NCI-H2227 (cell line): ENCODE measurements at regions not wholly inside any gene's neighbourhood (a gene's known extent, or its start where the extent isn't known, plus 50 kb on each side); places are given as distances from the start of the nearest gene placed in this dataset.

Experiments
- DNase-seq: peaks from one replicate; lab custom pipeline; 2025; ENCODE audit not compliant: unreplicated experiment; lab: John Stamatoyannopoulos, UW

DNA sequence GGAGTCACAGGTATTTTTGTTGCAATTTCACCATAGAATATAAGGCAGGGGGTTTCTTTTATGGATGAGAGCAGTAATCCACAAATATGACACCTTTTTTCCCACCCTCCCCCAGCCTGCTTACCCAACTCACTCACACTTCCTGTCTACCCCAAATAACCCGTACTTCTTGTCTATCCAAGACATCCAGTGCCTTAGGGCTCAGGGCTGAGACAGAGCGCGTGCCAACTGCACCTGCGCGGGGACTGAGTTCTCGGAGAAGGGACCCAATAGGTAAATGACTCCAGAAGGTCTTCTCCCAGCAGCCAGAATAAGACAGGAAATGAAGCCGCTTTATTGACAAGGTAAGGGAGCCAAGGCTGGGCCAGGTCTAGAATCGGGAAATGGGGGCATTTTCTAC, 369.1 kb downstream of the SIPA1L2 start:
- no peak for DNase-seq

DNA sequence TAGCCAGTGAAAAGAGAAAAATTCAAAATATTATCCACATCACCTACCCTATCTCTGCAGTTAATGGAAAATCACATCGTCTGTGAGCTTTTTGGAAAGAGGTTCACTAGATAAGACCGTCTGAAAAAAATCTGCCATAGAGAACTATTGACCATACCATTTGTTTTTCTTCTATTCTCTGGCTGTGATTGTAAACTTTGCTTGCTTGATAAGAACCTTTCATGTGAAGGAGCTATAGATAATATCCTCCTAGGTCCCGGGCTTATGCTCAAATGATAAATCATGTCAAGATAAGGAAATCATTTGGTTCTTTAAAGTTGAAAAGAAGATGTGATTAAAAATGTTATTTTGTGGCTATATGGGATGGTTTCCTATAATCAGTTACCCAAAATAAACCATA, 369.9 kb downstream of the SIPA1L2 start:
- DNase-seq, result no peak

DNA sequence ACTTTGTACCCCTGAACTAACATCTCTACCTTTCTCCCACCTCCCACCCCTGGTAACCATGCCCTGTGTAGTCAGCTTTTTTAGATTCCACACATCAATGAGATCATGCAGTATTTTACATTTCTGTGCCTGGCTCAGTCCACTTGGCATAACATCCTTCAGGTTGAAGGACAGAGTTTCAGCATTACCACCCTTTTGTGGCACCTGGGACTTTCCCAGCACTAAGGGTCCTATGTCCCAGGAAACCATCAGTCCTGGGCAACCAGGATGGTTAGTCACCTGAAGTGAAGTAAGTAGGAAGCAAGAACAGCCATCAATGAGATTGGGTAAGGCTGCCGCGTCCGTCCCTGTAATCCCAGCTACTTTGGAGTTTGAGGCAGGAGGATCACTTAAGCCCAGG, 370.6 kb downstream of the SIPA1L2 start:
- no peak for DNase-seq

DNA sequence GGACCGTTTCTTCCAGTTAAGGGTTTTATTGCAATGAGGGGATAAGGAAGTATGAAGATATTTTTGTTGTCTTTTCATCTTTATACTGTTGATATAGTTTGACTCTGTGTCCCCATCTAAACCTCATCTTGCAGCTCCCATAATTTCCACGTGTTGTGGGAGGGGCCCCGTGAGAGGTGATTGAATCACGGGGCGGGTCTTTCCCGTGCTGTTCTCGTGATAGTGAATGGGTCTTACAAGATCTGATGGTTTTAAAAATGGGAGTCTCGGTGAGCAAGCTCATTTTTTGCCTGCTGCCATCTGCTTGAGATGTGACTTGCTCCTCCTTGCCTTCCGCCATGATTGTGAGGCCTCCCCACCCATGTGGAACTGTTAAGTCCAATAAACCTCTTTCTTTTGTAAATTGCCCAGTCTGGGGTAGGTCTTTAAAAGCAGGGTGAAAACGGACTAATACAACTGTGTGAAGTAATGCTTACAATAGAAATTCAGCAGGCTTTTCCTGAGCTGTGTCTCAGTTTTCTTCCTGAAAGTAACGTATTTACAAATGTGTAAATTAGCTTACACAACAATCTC, 377.3 kb downstream of the SIPA1L2 start:
- peak; percentile 3 for DNase-seq

DNA sequence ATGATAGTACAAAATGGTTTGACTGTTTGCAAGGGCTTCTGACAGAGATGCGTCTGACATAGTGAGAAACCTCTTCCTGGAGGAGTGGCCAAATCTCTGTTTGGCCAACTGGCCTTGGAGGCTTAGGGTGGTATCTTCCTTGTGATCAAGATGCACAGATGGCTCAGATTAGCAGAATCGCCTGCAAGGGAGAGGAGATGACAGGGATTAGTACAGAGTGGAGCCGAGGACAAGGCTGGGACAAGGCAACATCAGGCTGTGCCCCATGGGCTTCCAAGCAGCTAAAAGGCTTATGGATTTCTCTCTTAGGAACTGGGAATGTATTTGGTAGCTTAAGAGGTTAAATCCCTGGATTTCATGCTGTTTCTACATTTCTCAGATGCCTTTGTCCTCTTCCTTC, 379.1 kb downstream of the SIPA1L2 start:
- DNase-seq, result no peak

DNA sequence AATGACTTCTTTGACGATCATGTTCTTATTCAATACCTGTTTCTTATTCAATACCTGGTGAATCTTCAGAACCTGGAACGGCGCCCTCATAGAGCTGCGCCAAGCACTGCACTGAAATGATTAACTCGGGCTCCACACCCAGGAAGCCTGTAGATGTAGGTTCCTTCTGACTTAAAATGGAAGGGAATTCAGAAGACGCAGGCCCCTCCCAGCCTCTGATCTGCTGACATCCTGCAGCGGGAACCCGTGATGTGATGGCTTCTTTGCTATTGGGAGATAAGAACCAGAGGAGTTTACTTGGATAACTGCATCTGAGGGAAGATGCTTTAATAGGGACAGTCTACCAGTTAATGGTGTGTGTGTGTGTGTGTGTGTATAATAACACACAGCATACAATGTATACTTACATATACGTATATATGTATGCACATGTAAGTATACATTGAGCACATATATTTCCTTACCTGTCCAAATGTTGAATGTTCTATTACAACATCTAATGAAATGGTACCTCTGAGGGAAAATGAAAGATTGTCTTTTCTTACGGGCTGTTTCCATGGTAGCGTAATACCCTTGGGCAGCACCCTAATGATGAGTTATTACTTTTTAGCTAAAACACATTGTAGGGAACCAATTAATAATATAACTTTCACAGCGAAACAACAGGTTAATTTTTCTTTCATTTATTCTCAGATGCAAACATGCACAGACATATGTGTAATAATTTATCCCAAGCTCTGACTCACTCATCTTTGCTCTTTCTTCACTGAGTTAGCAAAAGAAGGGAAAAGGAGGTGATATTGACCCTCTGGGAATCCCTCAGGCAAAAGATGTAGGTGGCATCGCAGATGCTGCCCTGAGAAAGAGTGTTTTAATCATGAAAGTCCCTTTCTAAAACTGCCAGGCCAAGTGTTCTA, 379.8 kb downstream of the SIPA1L2 start:
- DNase-seq, result no peak

DNA sequence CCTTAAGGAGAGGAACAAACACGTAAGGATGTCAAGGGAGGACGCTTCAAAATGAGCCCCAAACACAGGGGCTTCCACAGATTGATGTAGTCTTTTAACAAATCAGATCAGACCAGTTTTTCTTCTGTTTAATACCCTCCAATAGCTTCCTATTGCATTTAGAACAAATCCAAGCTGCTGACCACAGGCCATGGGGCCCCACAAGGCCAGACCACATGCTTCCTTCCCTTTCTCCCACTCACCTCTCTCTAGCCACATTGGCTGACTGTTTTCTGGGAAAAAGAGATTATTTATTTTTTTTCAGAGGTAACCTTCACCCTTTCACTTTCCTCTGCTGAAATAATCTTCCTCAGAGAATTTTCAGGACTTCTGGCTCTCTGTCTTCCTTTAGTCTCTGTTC, 380.6 kb downstream of the SIPA1L2 start:
- no peak for DNase-seq

DNA sequence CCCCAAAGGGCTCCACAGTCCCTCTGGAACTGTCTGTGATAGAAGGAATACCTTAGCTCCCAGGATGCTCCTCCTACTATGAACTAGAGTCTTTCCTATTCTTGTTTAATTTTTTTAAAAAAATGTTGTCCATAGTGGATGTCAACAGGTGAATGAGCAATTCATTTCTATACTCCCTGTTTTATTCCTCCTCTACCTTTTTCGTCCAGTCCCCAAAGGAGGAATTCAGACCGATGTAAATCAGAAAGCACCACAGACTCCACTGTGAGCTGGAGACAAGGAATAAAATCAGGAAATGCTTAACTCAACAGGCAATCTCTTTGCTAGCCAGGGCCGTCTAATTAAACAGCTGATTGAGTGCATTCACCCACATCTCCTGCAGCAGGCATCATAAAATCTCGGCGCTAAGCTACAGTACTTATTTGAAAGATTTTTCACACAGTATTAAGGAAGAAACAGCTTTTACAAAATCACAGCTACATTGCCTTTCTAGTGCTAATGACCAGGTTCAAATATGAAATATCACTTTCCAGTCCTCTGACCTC, 381.6 kb downstream of the SIPA1L2 start:
- DNase-seq, result no peak

DNA sequence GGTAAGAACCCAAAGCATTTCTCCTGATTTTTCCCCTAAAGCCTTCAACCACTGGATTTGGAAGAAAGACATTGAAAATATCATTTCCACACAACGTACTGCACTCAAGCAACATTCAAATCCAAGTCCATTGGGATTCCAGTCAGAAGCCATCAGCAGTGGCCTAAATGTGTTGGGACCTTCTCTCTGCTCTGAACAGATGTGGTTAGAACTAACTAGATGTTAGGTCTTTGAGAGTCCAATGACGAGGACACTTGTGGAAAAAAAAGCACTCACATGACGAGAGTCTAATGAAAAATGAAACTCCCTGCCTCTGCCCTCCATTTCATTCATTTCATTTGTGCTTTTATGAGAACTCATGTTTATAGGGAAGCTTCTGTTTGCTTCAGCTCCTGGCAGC, 382.3 kb downstream of the SIPA1L2 start:
- DNase-seq, result no peak

DNA sequence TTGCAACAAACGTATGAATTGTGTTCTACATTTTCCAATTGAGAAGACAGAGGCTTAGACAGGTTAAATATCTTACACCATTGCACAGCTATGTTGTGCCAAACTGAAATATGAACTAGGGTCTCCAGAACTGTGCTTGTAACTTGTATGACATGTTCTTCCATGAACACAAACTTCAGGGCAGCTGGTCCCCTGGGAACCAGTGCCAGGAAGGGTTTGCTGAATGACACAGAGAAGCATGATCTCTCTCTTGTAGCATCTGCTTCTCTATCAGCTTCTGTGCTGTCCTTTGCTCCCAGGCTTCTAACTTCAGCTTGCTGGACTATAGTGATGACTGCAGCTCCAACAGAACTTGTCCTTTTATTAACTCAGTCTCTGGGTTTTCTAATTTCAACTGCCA, 385.5 kb downstream of the SIPA1L2 start:
- DNase-seq, result no peak

DNA sequence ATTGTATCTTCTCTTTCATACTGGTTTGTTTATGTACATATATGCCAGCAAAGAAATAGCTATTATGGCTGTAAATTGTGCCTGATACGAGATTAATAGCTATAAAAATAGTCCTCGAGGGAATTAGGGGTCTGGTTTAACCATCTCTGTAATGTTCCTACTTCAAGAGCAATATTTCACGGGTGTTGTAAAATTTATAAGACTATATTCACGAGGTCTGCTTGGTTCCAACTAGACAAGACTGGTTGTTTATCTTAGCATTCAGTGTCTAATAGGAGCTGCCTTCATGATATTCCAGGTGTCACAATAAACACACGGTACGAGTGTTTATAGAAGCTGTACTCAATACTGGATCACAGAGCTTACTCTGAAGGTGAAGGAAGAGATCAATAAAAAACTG, 389.9 kb downstream of the SIPA1L2 start:
- DNase-seq, result no peak

DNA sequence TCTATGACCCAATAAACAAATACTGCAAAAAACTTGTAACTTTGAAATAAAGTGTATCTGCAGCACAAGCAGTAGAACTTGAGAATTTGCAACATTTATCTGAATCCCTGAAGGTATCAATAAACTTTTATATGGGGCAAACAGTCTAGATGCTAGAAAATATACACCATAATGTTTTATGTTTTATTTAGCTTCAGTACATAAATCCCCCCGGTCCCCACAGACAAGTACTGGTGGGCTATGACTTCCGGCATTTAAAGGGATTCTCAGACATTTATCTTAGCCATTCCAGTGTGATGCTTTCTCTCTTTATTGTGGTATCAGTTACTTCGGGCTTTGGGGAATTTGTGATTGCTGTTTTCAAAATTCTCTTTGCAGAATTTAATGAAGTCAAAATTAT, 390.4 kb downstream of the SIPA1L2 start:
- DNase-seq, result no peak

DNA sequence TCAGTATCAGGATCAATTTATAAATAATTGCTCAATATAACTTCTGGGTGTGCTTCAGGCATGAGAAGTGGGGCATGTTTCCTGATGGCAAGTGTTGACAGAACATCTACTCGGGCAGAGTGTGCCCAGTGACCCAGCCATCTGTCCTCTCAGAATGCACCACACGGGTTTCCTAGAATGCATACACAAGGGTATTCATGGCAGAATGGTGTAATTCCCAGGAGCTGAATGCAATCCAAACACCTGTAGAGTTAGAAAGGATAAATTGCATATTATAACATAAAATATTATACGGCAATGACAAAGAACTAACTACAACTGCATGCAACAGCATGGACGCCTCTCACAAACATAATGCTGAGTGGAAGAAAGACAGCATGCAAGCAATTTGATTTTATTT, 391.9 kb downstream of the SIPA1L2 start:
- no peak for DNase-seq

DNA sequence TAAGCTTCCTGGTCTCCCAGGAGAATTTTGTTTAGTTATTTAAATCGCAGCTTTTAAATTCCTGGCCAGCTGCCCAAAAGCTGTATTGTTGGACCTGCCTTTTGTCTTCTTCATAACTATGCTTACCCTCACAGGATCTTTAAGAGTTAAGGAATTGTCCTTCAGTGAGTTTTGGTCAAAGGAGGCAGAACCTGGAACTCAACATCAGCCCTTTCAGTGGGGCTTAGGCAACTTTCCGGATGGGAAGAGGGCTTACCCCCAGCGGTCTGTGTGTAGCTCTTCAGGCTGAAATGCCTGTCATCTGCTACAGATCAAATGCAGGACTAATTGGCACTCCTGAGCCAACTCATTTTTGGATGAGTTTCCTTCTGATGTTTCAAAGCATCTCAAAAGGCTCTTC, 402.6 kb downstream of the SIPA1L2 start:
- peak; percentile 43 for DNase-seq

DNA sequence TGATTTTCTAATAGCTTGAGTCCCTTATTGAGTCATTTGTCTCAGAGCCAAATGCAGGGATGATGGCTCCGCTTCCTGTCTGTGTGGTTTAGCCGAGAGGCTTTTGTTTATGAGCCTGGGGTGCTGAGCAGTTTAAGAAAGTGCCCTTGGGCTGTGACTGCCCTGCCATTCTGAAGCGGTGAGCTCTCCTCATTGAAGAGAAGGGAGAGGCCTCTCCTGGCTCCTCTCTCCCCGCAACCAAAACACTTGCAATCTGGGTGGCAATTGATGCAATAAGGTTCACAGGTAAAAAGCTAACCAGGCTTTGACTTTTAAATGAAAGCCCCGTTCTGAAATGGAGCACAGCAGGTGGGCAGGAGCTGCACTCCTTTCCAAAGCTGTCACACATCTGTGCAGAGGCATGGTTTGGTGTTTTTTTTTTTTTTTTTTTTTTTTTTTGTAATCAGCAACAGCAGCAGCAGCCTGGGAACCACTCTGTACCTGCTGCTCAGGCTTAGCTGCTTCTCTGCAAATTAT, 403.7 kb downstream of the SIPA1L2 start:
- DNase-seq, result peak; percentile 41

DNA sequence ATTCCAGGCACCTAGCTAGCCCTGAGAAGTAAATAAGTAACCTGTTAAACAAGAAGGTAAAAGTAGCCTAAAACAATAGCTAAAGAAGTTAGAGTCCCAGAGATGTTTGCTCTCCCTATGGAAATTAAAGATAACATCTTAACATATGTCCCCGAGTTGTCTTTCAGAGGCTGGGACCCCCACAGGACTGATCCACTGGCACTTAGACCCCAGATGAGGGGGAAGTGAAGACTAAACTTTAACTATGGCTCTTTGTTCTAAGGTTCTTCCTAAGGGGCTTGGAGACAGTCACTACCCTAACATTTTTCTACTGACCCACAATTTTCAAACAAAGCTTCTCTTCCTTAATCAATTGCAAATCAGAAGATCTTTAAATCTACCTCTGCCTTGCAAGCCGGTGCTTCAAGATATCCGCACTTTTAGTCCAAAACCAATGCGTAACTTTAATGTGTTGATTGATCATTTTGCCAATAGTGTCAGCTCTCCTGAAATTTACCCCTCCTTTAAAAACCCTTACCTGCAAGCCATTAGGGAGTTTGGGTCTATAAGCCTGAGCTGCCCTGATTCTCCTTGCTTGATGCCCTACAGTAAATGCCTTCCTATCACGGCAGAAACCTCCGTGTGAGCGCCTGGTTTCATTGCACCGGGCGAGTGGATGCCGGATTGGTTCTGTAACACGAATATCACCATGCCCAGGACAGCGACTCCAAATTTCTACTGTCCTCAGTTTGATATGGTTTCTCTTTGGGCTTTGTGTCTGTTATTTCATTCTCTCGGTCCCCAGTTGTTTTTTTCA, 404.4 kb downstream of the SIPA1L2 start:
- no peak for DNase-seq

DNA sequence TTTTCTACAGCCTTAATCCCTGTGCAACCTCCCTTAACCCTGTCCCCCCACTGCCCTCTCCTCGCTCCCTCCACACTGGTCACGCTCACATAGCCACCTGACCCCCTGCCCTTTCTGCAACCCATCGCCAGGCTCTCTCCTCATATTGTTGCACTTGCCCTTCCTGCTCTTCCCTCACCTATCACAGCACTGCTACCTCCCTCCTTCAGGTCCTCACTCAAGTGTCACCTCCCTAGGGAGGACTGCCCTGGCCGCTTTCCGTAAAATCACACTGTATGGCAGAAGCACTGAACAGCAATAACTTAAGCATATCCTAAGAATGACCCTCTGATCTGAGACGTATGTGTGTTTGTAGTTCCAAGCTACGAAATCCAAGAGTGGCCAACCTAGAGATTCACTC, 406.0 kb downstream of the SIPA1L2 start:
- DNase-seq, result no peak

DNA sequence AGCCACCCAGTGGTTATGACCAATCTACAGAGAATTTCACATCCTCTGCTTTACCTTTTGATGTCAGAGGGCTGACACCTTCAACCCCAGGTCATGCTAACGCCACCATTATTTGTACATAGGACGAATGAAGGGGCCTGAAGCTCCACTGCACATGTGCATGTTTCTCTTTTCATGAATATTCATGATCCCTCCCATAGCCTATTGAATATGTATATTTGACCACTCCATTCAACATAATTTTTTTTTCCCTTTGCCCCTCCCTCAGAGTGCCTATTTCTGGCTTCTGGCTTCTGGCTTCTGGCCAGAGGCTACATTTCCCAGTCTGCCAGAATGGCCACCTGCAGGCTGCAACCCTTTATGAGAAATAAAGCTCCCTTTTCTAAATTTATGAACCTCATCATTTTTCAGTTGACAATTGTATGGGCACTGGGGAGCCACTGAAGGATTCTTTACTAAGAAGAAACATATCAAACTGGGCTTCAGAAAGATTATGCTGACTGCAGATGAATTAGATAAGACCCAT, 406.7 kb downstream of the SIPA1L2 start:
- DNase-seq, result no peak

DNA sequence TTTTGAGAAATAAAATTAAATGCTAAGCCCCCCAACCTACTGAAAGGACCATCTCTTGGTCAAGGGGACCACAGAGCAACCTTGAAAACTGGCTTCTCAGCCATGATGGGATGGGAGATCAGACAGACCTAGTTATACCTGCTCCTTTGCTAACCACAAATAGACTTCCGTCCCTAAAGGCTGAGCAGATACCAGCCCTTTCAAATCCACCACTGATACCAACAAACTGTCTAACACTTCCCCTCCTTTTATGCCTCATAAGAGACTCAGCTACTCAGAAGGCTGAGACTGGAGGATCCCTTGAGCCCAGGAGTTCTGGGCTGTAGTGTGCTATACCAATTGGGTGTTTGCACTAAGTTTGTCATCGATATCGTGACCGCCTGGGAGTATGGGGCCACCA, 407.3 kb downstream of the SIPA1L2 start:
- no peak for DNase-seq

DNA sequence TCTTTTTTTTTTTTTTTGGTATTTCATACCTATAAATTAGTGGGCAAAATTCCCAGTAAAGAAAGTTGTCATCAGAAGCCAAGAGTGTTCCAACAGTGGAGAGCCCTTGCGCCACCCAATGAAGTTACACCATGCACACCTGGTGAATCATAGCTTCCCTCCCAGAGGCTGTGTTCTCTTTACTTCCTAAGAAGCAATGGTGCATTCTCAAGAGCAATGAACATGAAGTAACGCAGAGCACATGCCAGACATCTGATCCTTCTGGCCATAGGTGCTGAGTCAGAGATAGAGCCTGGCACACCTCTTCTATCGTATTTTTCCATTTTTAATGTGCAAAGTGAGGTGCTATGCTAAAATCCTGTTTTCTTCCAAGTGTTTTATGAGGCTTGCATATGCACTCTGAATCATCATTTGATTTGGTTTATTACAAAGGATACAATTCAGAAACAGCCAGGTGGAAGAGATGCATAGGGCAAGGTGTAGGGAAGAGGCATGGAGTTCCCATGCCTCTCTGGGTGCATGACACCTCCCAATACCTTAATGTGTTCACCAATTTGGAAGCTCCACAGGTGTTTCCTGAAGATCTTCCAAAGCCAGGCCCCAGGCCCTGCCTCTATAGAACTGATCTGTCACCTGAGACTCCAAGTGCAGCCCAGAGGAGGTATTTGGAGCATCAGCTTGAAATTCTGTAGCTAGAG, 408.0 kb downstream of the SIPA1L2 start:
- DNase-seq, result no peak
